DMS79 treated with DMSO at 0.1 percent for 48 hours (cell line): ENCODE measurements at regions not wholly inside any gene's neighbourhood (a gene's known extent, or its start where the extent isn't known, plus 50 kb on each side); places are given as distances from the start of the nearest gene placed in this dataset.
"Not testable (repeated sequence)": the region's sequence is repeated elsewhere in the genome, so short reads cannot be mapped to it uniquely, and the experiment has no call there.

Experiments
- DNase-seq: peaks from one replicate; lab custom pipeline; 2025; lab: John Stamatoyannopoulos, UW

DNA sequence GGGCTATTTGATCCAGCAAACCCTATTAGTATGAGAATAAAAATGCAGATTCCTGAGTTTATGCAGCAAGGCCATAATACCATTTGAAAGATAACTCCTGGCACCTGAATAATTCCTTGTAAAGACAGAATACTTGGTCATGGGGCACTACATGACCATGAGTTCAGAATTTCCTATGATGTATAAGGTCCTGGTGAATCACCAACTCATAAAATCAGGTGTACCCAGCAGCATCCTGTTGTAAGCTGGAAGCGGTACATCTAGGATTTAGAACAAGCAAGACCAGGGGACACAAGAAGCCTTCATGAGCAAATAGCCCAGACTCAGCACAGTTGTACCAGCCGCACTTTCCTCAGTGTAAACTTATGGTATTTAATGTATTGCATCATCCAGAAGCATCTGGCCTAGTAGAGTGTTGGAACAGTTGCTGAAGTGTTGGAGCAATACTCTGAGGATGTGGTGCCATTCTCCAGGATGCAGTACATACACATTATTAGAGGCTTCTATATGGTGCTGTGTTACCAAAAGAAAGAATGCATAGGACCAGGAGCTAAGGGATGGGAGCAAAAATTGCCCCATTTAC is 233.4 kb downstream of the SQOR start:
- DNase-seq, result no peak

DNA sequence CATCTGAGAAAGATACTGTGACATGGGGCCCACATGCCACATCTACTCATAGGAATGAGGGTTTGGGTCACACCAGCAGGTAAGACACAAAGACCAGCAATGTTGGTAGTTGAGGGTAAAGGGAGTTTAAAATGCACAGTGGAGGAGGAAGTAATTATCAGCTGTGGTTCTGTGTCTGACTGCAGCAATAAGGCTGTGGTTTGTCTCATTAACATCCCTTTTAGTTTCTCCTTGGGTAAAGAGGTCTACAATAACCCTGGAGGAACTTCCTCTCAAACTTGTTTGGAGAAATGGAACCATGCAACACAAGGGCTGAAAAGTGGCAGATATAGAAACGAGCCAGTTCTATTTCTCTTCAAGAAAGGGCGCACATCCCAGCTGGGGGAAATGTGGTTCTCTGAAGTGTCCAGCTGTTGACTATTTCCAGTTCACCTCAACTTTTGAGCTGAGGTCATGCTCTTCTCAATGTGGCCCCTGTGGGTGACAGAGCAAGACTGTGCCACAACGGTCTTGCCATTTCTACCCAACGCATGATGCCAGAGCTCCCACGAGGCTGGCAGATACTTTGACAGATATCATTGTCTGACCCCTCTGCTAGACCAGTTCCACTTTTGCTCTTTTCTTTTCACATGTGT is 234.3 kb downstream of the SQOR start:
- no peak for DNase-seq

DNA sequence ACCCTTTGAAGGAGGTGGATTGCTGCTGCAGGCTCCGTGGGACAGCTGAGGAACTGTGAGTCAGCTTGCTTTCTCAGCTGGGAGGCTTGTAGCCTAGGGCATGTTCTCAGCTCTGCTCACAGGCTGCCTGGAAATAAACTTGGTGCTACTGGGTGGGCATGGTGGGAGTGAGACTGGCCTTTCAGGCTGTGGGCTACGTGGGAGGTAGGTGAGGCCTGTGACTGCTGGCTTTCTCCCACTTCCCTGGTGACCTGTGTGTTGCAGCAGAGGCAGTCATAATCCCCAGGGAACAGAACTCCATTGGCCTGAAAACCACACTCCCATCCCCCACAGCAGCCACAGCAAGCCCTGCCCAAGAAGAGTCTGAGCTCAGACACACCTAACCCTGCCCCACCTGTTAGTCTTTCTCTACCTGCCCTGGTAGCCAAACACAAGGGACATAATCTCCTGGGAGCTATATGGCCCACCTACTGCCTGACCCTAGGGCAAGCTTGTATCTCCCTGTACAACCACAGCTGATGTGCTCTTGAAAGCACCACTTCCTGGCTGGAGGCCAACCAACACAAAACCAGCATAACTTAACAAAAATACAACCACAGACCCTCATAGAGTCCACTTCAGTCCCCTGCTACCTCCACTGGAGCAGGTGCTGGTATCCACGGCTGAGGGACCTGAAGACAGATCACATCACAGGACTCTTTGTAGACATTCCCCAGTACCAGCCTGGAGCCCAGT is 236.5 kb downstream of the SQOR start:
- no peak for DNase-seq

DNA sequence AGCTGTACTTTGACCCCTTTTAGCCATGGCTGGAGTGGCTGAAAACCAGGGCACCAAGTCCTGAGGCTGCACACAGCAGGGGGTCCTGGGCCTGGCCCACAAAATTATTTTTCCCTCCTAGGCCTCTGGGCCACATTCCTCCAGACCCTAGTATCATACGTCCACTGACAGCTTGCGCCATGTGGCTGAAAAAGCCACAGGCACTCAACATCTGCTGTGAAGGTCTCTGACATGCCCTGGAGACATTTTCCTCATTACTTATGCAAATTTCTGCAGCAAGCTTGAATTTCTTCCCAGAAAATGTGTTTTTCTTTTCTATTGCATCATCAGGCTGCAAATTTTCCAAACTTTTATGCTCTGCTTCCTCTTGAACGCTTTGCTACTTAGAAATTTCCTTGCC is 239.0 kb downstream of the SQOR start:
- DNase-seq, result no peak

DNA sequence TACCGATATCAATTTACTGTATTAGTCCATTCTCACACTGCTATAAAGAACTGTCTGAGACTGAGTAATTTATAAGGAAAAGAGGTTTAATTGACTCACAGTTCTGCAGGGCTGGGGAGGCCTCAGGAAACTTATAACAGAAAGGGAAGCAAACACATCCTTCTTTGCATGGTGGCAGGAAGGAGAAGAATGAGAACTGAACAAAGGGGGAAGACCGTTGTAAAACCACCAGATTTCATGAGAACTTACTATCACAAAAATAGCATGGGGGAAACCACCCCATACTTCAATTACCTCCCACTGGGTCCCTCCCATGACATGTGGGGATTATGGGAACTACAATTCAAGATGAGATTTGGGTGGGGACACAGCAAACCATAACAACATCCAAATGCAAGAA is 239.7 kb downstream of the SQOR start:
- DNase-seq, result not testable (repeated sequence)

DNA sequence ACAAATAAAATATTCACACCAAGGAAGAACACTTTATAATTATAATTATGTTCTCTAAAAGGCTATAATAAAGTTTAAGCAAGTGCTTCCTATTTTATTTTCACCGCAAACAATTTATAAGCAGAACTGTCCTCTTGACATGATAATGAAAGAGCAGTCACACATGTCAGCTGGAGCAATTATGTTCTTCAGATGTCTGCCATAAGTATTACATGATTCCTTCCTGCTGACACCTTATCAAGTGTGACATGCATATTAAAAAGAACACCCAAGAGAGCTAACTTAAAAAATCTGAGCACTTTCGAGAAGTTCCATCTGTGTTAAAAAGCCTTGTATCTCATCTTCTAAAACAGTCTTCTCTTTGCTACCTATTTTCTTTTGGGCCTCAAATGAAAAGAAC is 249.5 kb downstream of the SQOR start:
- DNase-seq, result no peak

DNA sequence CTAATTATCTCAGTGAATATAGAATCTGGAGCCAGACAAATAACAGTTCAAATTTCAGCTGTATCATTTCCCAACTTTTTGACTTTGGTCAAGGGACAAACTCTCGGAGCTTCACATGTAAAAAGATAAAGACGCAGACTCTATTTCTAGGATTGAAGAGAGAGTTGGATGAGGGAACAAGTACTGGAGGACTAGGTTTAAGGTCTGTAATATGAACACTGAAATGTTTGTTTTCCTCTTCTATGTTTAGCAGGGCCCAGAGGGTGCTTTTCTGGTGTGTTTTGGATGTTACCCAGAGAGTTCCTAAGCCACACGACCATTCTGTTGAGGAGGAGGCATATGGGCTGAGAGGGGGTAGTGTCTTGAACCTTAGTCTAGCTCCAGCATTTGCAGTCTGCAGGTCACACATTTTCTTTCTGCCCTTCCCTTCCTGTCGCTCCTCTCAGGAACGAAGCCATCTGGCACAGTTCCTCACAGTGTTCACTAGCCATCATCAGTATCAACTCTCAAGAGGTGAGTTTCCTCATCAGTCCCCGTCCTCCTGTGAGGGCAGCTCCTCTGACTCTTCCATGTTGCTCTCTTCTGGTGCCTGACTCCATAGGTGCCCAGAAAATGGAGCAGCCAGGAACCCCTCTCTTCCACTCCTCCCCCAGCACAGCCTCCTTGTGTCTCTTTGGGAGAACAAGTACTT is 250.1 kb downstream of the SQOR start:
- no peak for DNase-seq

DNA sequence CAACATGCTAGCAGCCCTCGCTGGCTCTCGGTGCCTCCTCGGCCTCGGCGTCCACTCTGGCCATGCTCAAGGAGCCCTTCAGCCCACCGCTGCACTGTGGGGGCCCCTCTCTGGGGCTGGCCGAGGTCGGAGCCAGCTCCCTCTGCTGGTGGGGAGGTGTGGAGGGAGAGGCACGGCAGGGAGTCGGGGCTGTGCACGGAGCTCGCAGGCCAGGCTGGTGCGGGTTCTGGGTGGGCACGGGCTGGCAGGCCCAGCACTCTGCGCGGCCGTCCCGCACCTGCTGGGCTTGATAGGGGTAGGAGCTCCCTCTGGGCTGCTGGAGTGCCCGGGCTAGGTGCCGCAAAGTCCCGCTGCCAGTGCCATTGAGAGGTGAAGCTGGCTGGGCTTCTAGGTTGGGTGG is 251.0 kb downstream of the SQOR start:
- DNase-seq, result no peak

DNA sequence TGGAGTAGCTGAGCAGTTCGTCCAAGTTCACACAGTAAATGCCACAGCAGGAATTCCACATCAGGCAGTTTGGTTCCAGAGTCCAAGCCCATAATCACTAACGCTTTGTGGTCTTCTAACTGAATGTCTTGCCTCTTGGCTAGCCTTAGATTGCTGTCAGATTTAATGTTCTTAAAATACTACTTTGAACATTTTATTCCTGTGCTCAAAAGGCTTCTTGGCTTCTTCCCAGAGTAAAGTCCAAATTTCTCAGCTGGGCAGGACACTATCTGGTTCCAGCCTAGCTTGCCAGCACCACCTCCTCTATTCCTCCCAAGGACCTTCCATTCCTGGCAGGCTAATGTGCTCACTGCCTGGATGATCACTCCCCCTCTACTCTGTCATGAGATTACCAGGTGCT is 256.9 kb downstream of the SQOR start:
- DNase-seq, result no peak

DNA sequence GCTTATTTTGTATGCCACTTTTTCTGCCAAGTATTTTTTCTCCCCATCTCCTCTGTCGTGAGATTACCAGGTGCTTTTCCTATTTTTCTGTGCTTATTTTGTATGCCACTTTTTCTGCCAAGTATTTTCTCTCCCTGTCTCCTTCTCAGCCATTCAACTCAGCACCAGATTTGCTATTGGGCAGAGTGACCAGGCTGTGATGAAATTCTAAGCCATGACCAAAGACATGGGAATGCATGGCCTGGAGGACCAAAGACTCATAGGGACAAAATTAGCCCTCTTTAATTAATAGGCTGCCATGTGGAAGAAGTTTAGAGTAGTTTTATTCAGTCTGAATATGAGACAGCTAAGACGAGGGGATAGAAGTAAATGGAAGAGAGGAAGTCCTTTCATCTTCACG is 257.4 kb downstream of the SQOR start:
- no peak for DNase-seq

DNA sequence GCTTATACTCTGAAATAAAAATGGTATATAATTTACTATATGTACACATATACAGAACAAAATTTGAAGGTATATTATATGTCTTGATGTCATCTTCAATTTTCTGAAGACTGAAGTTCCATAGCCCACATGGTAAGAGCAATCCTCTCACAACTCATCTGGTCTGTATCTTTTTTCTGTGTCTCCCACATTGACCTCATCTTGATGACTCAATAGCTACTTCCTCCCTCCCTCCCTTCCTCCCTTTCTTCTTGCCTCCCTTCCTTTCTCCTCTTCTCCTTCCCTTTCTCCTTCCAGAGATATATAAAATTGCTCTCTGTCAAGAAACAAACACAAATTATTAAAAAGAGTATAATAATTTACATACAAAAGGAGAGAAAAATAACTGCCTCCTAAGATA is 268.5 kb downstream of the SQOR start:
- no peak for DNase-seq

DNA sequence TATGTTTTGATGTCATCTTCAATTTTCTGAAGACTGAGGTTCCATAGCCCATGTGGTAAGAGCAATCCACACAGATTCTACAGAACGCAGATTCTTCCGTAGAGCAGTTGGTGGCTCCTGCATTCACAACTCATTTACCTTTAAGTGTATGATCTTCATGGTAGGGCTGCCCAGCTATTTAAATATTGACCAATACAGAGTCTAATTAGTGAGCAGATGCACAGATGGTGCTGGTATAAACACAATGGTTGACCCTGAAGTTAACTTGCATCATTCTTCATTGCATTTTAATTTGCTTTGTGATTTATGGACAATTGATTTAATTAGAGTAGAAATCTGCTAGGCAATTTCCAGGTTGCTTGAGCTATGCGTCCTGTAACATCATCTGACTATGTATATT is 269.2 kb downstream of the SQOR start:
- DNase-seq, result no peak

DNA sequence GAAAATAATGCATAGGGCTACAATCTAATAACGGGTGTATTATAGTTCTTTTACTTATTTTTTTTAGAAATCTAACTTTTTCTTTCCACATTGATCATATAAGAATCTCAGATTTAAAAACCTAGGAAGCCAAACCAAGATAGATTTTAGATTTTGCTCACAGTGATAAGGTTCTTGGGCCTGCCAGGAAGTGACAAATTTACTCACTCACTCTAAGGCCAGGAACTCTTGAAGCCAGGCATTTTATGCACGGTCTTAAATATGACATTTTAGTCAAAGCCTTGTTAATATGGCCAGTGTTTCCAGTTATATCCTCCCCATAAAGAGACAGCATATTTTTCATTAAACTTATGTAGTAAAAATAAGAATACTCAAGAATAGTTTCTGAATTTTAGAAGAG is 271.4 kb downstream of the SQOR start:
- no peak for DNase-seq

DNA sequence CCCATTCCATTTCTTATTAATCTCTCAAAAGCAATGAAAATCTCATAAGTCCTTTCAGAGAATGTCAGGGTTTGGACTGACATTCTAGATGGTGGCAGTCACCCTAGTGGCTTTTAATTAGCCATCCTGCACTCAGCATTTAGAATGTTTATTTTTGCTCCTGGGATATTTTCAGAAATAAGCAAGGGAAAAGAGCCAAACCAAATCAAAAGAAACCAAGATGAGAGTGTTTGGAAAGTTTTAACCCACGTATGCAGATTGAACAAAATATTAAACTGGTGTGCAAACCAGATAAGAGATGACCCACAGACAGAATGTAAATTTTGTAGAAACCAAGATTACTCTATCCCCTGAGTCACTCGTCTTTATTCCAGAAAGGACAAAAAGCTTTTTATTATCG is 275.8 kb downstream of the SQOR start:
- DNase-seq, result no peak

DNA sequence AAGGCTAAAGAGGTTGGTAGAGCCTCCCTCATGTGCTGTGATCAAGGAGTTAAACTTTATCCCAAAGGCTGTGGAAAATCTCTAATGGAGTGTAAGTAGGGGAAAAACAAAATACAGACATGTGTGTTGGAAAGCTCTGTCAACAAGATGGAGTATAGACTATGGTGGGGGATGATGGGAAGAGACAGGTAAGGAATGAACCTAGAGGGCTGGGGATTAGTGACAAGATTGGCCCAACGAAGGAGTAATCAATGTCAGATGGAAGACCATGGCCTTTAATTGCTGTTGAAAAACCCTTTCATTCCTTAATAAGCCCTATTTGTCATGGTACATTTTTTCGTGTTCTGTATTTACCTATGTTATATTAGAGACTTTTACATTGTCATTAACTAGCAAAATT is 278.6 kb downstream of the SQOR start:
- no peak for DNase-seq

DNA sequence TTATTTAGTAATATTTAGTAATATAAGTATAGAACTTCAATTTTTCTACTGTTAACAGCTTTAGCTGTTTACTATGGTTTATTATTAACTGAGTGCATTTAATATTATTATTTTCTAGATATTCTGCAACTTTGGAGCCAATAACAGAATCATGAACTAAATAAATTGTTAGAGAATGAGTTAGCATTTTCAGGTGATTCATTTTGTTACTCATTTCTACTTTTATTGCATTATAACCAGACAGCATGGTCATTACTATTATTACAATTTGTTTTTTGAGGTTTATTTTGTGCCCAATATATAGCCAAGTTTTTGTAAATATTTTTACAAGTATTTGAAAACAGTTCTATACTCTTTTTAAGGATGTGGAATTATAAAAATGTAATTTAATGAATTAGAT is 279.6 kb downstream of the SQOR start:
- no peak for DNase-seq

DNA sequence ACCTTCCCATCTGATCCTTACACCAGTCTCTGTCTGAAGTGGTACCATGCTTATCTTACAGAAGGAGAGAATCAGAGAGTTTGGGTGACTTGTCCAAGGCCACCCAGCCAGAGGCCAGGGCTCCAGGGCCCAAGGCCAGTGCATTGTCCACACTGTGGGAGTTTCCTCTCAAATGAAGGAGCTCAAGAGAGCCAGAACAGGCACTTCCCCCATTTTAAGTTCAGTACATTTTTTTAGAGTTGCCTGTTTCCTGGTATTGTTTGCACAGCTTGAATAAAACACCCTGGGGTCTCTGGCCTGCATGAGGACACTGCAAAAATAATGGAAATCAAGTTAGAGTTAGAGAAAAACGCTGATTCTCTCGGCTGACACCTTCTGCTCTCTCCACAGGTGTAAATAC is 284.0 kb downstream of the SQOR start:
- no peak for DNase-seq

DNA sequence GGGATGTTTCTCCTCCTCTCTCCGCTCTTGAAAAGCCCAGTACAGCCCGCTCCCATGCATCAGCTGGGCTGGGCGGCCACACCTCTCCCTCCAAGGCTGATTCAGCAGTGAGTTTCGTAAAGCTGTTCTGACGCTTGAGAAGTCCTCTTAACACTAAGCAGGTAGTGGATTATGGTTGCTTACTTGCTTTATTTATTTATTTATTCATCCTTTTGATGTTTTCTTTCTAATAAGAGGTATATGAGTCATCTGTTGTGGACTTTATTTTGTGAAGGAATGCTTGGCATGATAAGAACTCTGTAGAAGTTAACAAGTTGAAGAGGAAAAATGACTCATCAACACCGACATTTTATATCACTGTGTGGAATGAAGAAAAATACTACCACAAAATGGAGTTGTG is 285.0 kb downstream of the SQOR start:
- DNase-seq, result no peak

DNA sequence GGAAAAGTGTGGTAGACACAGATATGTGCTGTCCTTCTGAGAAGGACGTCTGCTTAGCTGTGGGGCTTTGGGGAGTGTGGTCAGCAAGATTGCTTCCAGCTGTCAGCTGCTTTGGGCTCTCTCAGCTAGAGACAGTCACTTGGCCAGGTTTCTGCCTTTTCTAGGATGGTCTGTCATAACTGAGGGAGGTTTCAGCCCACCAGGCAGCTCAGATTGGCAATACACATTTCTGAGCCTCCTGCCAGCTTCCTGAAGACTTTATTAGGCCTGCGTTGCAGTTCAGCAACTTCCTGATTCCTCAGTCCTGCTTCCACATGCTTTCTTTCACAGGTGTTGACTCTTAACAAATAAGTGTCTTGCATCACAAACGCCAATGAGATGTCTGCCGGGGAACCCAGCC is 286.5 kb downstream of the SQOR start:
- DNase-seq, result no peak

DNA sequence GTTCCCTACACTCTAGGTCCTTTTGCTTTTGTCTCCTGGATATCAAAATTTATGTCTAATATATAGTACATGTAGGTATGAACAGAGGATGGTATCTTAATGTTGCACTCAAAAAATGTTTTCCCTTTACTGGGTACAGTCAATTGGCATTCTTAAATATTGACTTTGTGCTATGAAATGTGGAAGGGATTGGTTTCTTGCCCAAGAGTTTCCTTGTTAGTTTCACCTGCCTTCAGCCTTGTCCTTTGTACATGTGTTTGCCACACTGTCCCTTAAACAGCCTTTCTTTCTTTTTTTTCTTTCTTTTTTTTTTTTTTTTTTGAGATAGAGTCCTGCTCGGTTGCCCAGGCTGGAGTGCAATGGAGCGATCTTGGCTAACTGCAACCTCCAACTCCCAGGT is 287.1 kb downstream of the SQOR start:
- no peak for DNase-seq

DNA sequence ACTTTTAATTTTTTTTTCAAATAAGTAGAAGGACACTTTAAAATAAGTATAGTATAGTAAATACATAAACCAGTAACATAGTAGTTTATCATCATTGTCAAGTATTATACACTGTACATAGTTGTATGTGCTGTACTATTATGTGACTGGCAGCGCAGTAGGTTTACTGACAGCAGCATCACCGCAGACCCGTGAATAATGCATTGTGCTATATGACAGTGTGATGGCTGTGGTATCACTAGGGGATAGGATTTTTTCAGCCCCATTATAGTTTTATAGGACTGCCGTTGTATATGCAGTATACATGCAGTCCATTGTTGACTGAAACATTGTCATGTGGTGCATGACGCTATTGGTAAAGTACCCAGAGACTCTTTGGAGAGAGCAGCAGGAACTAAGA is 306.5 kb downstream of the SQOR start:
- no peak for DNase-seq

DNA sequence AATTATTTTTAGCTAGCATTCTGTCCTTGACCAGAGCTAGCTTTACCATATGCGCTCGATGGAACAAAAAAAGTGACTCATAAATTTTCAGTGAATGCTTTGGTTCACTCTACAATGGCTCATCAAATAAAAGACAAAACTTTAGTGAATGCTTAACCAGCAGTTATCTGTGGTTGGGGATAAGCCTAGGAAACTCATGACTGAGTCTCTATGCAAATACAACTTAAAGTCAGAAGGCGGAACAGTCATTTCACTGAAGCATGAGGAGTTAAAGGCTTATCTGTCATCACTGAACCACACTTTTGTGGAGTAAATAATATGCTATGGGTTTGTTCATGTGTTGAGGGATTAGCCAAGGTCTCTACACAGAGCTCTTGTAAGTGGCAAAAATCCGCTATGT is 308.4 kb downstream of the SQOR start:
- DNase-seq, result peak; percentile 2

DNA sequence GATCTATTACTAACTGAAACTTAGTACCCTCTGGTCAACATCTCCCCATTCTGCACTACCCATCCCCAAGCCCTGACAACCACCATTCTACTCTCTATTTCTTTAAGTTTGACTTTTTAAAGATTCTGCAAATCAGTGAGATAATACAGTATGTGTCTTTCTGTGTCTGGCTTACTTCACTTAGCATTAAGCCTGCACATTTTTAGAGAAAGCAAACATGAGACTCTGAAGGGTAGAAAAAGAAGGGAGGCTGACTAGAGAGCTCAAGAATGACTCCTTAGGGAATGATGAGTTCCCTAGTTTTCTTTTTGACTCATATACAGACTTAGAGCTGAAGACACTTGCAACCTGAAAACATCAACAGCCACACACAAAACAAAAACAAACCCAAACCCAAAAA is 311.3 kb downstream of the SQOR start:
- DNase-seq, result no peak
